NCI-H82 (cell line): ENCODE measurements at regions not wholly inside any gene's neighbourhood (a gene's known extent, or its start where the extent isn't known, plus 50 kb on each side); places are given as distances from the start of the nearest gene placed in this dataset.
A peak's percentile ranks its signal among the peaks of the same experiment; 100 is the strongest.
"Not testable (repeated sequence)": the region's sequence is repeated elsewhere in the genome, so short reads cannot be mapped to it uniquely, and the experiment has no call there.

ENCODE experiments used
- DNase-seq: peaks from one replicate; lab custom pipeline; 2025; lab: John Stamatoyannopoulos, UW

GRCh38 chr1:121519042-121519755 lies 334.4 kb downstream of the SRGAP2C start:
- peak; percentile 40 for DNase-seq

GRCh38 chr1:121519756-121520286 lies 335.0 kb downstream of the SRGAP2C start:
- DNase-seq, result not testable (repeated sequence)

GRCh38 chr1:121522061-121522759 lies 337.4 kb downstream of the SRGAP2C start:
- no peak for DNase-seq

DNA sequence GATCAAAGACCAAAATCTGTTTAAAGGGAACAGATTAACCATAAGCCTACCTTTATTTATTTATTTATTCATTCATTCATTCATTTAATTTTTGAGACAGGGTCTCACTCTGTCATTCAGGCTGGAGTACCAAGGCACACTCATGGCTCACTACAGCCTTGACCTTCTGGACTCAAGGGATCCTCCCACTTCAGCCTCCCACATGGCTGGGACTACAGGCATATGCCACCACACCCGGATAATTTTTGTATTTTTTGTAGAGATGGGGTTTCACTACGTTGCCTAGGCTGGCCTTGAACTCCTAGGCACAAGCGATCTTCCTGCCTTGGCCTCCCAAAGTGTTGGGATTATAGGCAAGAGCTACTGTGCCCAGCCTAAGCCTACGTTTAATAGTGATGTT lies 338.3 kb downstream of the SRGAP2C start:
- not testable (repeated sequence) for DNase-seq

DNA sequence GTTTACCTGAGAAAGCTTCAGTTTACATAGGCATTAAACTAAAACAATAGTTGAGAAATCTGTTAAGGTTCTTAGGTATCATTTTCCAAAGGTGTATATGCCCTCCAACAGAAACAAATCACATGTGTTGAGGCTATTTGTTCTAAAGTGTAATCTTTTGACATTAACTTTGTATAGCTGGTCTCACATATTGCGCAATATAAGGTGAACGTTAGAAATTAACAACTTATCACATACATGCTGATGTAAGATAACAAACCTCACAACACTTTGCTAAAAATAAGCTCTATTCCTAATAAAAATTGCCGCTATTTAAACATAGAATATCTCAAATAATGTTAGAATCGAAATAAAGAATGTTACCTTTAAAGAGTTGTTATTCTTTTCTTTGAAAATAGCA lies 340.6 kb downstream of the SRGAP2C start:
- no peak for DNase-seq

- DNase-seq, result not testable (repeated sequence)
These were observed 344.2 kb downstream of the SRGAP2C start for GRCh38 chr1:121528958-121529357.

DNA sequence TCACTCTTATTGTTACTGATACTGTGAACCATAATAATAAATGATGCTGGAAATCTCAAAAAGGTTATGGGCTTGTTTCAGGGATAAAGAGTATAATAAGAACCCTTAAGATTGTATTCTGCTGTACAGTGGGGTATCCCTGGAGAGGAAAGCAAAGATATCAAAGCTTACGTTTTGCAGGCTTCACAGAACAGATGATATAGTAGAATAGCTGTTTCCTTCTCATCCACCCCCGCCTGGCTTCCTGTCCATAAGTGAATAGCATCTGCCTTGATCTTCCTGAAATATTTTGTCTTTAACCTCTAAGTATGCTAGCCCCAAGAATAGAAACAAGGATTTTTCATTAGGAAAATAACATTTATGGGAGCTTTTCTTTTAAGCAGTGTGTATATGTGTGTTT lies 345.3 kb downstream of the SRGAP2C start:
- DNase-seq, result not testable (repeated sequence)

DNA sequence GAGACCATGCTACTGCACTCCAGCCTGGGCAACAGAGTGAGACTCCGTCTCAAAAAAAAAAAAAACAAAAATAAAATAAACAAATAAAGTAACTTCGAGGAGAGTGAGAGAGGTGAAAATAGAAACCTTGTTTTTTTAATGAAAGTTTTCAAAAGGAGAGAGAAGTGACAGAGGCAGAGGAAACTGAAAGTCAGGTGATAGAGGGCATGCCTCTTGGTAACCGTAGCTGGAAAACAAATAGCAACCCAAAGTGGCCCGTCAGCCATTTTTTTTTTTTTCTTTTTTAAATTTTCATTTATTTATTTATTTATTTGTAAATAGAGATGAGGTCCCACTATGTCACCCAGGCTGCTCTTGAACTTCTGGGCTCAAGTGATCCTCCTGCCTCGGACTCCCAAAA lies 347.0 kb downstream of the SRGAP2C start:
- not testable (repeated sequence) for DNase-seq

DNA sequence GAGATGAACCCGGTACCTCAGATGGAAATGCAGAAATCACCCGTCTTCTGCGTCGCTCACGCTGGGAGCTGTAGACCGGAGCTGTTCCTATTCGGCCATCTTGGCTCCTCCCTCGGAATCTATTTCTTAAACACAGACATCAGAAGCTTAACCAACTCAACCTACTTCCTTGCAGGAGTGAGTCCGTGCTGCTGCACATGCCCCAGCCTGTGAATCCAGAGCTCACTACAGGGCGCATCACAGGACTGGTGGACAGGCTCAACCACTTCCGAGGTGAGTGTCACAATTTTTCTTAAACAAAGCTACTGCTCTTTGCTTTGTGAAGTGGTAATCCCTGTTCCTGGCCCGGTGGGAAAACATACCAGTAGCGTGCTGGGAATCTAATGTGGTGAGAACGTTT lies 353.4 kb downstream of the SRGAP2C start:
- not testable (repeated sequence) for DNase-seq

DNA sequence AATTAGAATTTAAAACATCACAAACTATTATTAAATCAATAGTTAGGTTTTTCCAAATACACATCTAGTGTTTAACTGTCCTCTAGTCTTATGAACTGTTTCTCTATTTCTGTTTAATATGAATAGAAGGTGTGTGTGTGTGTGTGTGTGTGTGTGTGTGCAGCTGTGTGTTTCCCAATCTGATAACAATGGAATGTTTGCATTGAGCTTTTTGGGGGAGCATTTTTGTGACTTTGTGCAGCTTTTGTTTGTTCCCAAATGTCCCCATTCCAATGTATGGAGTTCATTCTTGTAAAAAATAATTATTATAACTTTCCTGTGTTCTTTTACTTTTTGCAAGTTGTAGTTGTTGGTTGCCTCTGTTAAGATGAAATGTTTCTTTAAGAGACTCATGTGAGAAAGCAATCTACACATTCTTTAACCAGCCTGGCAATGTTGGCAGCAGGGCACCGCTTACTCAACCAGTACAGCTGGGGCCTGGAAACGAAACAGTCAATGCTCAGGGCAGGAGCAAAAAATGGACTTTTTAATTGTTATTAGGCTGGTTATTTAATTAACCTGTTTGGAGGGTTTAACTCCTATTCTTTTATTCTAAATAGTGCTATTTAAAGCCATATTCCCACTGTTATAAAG lies 354.3 kb downstream of the SRGAP2C start:
- no peak for DNase-seq

- not testable (repeated sequence) for DNase-seq
These were observed 359.2 kb downstream of the SRGAP2C start for GRCh38 chr1:121543988-121544387.

DNA sequence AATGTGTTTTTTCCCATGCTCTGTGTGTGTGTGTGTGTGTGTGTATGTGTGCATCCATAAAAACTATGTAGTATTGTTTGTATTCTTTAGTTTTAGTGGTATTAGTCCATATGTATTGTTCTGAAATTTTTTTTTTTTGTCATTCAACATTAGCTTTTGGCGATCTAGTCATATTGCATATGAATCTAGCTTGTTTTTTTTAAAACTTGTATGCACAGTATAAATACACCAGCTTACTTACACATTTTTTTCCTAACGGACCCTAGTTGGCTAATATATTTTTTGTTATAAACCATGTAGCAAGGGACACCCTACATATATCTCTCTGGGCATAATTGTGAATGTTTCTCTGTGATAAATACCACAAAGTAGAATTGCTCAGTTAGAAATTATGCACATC lies 359.7 kb downstream of the SRGAP2C start:
- DNase-seq, result no peak

DNA sequence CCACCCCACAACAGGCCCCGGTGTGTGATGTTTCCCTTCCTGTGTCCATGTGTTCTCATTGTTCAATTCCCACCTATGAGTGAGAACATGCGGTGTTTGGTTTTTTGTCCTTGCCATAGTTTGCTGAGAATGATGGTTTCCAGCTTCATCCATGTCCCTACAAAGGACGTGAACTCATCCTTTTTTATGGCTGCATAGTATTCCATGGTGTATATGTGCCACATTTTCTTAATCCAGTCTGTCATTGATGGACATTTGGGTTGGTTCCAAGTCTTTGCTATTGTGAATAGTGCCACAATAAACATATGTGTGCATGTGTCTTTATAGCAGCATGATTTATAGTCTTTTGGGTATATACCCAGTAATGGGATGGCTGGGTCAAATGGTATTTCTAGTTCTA lies 361.1 kb downstream of the SRGAP2C start:
- DNase-seq, result not testable (repeated sequence)

DNA sequence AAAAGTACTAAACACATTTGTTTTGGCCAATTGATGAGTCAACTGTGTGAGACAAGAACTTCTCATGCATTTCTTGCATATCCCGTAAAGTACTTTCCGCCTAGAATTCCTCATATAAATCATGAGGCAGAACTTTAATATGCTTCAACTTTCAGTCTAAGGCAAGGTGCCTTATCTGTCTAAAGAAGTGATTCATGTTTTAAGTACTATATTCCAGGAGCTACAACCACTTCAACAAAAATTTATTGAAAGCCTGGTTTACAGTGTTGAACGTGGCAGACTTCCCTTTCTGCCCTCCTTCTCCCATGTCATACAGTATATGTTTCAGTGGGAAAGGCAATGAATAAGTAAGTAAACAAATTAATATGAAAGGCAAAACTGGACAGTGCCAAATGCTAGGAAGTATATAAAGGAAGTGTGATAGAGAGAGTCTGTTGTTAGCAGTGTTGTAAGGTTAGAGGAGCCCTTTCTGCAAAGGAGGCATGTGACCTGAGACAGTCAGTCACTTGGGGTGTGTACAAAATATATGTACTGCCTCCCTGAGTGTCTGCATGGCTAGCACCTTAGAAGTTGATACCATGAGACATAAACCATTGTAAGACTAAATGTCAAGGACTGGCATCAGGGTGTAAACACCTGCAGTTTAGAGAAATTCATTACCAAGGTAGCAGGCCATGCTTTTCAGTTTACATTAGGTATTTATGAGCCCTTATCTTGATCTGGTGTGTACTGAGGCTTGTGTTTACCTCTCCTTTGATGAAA lies 362.2 kb downstream of the SRGAP2C start:
- DNase-seq, result no peak

- DNase-seq, result not testable (repeated sequence)
These were observed 363.0 kb downstream of the SRGAP2C start for GRCh38 chr1:121547726-121548125.

- DNase-seq, result not testable (repeated sequence)
These were observed 366.0 kb downstream of the SRGAP2C start for GRCh38 chr1:121550817-121551216.

- not testable (repeated sequence) for DNase-seq
These were observed 366.7 kb downstream of the SRGAP2C start for GRCh38 chr1:121551491-121551890.

- not testable (repeated sequence) for DNase-seq
These were observed 371.8 kb downstream of the SRGAP2C start for GRCh38 chr1:121556560-121556959.

DNA sequence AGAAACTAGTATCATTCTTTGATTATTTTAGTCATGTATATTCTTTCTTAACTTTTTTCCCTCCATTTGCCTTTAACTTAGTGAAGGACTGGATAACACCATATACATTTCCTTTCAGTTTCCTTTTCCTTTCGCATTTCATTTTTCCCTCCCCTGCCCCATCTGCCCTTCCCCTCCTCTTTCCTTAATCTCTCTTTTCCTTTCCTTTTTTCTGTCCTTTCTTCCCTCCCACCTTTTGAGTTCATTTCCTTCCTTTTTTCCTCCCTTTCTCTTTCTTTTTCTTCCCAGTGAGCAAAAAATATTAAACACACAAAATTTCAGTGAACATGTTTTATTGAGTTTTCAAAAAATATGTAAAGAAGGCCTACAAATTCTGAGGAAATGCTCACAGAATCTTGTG lies 373.3 kb downstream of the SRGAP2C start:
- DNase-seq, result not testable (repeated sequence)

DNA sequence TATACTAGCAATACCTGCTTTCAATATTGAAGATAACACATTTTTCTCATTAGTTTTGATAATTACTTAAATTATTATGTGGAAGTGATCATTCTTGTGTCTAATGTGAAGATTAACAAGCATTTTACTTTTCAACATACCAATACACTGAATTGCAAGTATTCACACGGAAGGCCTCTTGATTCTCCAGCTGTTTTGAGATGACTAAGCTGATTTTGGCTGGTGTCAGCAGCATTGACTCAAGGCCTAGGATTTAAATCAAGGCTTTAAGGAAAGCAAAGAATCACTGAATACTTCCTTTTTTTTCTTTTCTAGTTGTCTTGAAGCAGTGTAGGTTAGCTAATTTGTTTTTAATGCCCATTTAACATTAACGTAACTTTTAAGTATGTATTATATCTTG lies 373.7 kb downstream of the SRGAP2C start:
- DNase-seq, result peak; percentile 4

GRCh38 chr1:121566346-121566745 lies 381.6 kb downstream of the SRGAP2C start:
- DNase-seq, result no peak

DNA sequence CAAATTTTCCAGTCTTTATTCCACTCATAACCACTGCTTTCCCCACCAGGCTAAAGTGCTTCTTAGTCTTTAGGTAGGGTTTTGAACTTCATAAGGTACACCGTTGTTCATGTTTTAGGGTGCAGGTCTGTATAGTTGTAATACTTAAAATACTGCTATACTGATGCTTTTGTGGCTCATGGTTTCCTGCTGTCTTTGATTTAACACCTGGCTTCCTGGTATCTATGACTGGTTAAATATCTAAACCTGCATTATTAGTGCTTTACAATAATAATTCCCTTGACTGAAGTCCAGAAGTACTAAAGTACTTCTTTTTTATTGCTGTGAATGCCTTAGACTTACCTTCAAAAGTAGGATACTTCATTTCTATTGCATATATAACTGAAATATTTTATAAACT lies 384.7 kb downstream of the SRGAP2C start:
- no peak for DNase-seq
